LNCaP clone FGC (cell line): ENCODE measurements at regions not wholly inside any gene's neighbourhood (a gene's known extent, or its start where the extent isn't known, plus 50 kb on each side); places are given as distances from the start of the nearest gene placed in this dataset.

Experiments used
- DNase-seq: peaks from one replicate; pipeline ENCODE4 v3.0.0-alpha.2; 2011; ENCODE audit warnings: low read depth
- H3K4me3 ChIP-seq: 2 replicates; pipeline ENCODE4 v1.5.1; 2011; ENCODE audit warnings: mild to moderate bottlenecking, low read depth, low read length, control low read depth
- CTCF ChIP-seq: IDR thresholded peaks from 2 replicates; pipeline ENCODE4 v1.5.1; 2012; ENCODE audit warnings: mild to moderate bottlenecking; ENCODE audit not compliant: control insufficient read depth, insufficient read depth; ENCODE audit errors: extremely low read depth

GRCh38 chr2:195356026-195356425 lies 301.0 kb upstream of the SLC39A10 start:
- no peak for TF ChIP-seq CTCF
- no peak for DNase-seq
- H3K4me3 ChIP-seq, result no peak overlapping the region

DNA sequence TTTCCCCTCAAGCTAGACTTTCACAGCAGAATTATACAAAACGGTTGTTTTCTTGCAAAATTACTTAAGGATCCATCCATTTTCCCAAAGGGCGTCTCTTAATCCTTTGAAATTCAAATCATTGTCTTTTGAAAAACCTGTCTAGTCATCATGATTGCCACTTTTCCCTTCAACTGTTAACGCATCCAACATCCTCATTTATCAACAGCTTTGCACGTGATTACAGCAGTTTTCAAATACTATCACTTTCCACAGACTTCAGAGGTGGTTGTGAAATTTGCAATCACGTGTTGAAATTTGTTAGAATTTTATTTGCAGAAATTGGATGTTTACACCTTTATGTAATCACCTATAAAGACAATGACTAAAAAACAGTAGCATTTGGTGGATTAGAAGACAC lies 304.4 kb upstream of the SLC39A10 start:
- no peak for TF ChIP-seq CTCF
- H3K4me3 ChIP-seq, result no peak overlapping the region
- DNase-seq, result no peak

- no peak overlapping the region for H3K4me3 ChIP-seq
- DNase-seq, result no peak
- TF ChIP-seq CTCF, result no peak
Observed at GRCh38 chr2:195343942-195344530, 313.0 kb upstream of the SLC39A10 start.

- DNase-seq, result no peak
- no peak for TF ChIP-seq CTCF
- no peak overlapping the region for H3K4me3 ChIP-seq
Observed at GRCh38 chr2:195343540-195343939, 313.5 kb upstream of the SLC39A10 start.

- DNase-seq, result no peak
- no peak overlapping the region for H3K4me3 ChIP-seq
- TF ChIP-seq CTCF, result no peak
Observed at GRCh38 chr2:195342061-195342460, 315.0 kb upstream of the SLC39A10 start.

GRCh38 chr2:195338856-195339255 lies 318.2 kb upstream of the SLC39A10 start:
- no peak overlapping the region for H3K4me3 ChIP-seq
- no peak for DNase-seq
- TF ChIP-seq CTCF, result no peak

GRCh38 chr2:195337597-195337996 lies 319.4 kb upstream of the SLC39A10 start:
- no peak for DNase-seq
- TF ChIP-seq CTCF, result no peak
- H3K4me3 ChIP-seq, result no peak overlapping the region
